ENCODE measurements at regions not wholly inside any gene's neighbourhood (a gene's known extent, or its start where the extent isn't known, plus 50 kb on each side); places are given as distances from the start of the nearest gene placed in this dataset.

- TF ChIP-seq CTCF (IDR thresholded peaks at IDR 0.05; ENCODE audit: borderline replicate concordance, extremely low read depth, low read length, poor library complexity, severe bottlenecking) (no peak), EZH2 (IDR thresholded peaks at IDR 0.05; ENCODE audit: borderline replicate concordance, low read depth, low read length, severe bottlenecking) (no peak)
Observed at GRCh38 chr13:109611912-109612691, 174.3 kb downstream of the IRS2 start.

Data from DND-41 (cell line).